ENCODE measurements at regions not wholly inside any gene's neighbourhood (a gene's known extent, or its start where the extent isn't known, plus 50 kb on each side); places are given as distances from the start of the nearest gene placed in this dataset.
"Not testable (repeated sequence)": the region's sequence is repeated elsewhere in the genome, so short reads cannot be mapped to it uniquely, and the experiment has no call there.

GRCh38 chr21:15283138-15283537, 218.3 kb upstream of the NRIP1 start:
- DNase-seq = no peak

DNA sequence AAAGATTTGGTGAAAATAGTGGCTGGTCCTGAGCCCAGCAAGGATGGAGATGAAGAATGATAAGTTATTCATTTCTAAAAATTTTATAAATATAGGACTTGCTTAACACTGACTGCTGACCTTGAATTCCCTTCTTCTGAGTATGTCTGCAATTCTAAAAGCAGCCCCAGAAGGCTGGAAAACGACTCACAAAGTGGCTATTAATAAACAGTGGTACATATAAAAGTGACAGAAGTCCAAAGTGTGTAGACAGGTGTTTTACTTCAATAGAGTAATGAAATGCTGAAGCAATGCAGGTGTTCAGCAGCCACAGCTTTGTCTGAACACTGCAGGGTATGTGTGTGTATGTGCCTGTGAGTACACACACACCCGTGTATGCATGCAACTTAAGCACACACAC, 219.0 kb upstream of the NRIP1 start:
- DNase-seq = no peak

GRCh38 chr21:15285556-15285955, 220.8 kb upstream of the NRIP1 start:
- no peak for DNase-seq

DNA sequence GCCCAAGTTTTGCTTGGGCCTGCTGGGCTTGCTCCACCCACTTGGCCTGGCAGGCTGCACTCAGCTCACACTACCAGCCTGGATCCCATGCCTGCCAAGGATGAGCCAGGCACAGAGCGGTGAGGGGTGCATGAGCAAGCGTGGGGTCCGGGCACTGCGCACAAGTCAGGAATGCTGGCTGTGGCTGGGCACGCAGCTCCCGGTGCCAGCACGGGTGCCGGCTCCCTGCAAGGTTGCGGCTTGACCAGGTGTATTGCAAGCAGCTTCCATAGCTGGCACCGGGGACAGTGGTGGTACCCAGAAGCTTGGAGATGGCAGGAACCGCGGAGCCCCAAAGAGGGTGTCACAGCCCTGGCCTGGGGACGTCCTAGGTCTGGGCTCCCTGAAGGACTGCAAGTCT, 224.4 kb upstream of the NRIP1 start:
- no peak for DNase-seq

- no peak for DNase-seq
Observed at GRCh38 chr21:15289896-15290841, 225.4 kb upstream of the NRIP1 start.

DNA sequence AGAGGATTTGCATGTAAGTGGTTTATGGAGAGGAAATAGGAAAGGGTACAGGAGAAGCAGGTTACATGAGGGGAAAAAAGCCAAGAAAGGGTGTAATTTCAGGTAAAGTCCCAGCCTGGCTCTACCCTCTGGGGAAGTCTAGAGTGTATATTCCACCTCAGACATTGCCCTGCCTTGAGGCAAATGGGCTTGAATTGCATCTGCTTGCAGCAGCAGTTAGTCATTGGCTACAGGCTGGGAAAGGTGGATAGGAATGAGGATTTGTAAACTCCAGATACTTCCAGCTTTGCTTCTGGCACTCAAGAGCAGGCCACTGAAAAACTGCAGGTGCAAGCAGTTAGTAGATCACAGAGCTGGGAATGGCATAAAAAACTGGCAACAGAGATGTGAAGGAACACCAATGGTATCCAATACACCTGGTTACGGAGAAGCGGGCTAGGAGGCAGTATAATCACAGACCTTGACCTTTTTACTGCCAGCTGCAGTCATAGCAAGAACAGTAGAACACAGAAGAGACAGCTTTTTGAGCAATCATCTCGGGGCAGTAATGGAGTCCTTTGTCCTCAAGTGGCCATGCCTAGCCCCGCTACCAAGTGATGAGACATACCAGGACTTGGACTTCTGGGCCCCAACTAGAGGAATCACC, 226.9 kb upstream of the NRIP1 start:
- no peak for DNase-seq

DNA sequence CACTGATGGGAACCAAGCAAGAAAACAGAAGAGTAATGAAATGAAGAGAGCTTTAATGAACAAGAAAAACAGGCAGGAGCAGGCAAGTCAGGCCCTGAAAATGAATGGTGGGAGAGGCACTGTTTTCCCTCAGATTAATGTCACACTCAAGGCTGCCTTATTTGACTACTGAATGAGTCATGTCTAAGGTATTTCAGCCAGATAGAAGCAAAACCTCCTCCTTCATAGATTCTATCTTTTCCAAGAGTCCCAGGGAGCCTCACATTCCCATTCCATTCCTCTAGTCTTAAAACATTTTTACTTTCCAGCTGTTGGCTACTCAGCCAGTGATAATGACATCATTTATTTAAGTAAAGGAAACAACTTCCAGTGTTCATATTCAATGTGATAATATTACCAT, 228.4 kb upstream of the NRIP1 start:
- no peak for DNase-seq

- no peak for DNase-seq
Observed at GRCh38 chr21:15295875-15296274, 231.1 kb upstream of the NRIP1 start.

DNA sequence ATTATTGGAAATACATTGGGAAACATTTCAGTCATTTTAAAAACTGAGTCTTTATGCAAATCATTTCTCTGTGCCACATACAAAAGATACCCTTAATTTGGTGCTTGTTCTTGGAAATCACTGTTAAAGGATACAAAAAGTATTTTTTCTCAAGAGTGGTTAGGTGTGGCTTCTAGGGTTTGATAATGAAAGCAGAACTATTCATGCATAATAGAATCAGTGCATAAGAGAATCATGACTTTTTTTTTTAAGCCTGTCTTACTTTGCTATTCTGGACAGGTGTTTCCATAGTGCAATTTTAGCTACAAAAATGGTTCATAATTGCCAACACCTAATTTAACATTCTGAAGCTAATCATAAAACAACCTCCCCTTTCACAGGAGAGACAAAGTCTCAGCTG, 233.0 kb upstream of the NRIP1 start:
- DNase-seq = no peak

DNA sequence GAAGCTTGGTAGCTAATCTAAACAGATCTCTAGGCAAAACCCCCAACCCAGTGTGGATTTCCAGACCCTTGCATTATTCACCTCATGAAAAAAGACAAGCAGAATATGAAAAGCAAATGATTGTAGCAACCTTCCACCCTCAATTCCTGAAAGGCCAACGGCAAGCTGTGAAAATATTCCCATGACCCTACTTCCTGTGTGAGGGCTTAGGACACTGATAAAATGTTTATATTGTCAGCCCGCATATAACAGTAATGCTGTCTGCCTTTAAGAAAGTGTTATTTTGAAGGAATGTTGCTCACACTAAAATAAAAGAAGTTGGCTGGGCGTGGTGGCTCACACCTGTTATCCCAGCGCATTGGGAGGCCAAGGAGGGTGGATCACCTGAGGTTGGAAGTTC, 233.5 kb upstream of the NRIP1 start:
- no peak for DNase-seq

- DNase-seq = not testable (repeated sequence)
Observed at GRCh38 chr21:15298755-15299154, 234.0 kb upstream of the NRIP1 start.

- no peak for DNase-seq
Observed at GRCh38 chr21:15300131-15300530, 235.3 kb upstream of the NRIP1 start.

DNA sequence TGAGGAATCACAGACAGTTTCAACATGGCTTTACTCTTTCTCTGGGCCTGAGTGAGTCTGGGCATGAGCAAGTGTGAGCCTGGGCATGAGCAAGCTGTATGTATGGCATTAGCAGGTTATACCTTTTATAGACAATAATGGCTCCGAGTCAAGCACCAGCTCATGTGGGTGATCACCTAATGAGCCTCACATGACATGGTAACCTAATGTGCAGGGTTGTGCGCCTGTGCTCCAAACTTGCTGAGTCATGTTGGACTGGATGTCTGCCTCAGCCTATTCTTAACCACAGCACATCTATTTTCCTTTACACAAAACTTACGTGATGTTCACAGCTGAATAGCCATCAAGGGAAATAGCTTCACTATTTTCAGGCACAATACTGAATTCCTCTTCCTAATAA, 236.2 kb upstream of the NRIP1 start:
- DNase-seq = no peak

DNA sequence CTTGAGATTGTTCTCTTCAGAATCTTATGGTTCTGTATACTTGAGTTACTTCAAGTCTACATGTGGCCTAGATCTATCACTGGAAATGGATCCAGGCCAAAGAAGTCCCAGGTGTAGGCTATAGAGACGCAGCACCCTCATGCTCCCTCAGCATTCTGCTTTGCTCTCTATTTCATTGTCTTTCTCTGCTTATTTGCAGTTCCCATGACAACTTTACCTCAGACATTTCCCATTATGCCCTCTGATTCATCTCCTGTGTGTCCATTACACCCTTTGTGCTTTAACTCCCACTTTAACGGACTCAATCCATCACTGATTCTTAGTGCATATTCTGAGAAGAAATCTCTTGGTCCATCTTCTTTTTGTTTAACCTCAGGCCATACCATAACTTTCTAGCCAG, 236.9 kb upstream of the NRIP1 start:
- DNase-seq = no peak

DNA sequence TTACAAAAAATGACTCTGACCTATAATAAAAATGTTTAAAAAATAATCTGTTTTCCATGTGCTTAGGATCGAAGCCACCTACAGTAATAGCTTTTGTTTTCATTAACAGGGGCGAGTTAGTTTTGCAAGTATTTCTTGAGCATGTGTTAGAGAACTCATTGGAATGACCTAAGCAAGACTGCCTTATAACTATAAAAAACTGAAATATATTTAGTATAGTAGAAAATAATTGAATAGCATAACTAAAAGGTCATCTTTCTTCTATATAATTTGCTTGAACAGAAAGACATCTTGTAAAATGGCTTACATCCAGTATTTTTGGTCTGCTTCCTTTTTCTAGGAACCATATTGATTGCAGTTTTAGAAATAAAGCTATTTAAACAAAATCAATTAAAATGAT, 241.5 kb upstream of the NRIP1 start:
- DNase-seq = no peak

DNA sequence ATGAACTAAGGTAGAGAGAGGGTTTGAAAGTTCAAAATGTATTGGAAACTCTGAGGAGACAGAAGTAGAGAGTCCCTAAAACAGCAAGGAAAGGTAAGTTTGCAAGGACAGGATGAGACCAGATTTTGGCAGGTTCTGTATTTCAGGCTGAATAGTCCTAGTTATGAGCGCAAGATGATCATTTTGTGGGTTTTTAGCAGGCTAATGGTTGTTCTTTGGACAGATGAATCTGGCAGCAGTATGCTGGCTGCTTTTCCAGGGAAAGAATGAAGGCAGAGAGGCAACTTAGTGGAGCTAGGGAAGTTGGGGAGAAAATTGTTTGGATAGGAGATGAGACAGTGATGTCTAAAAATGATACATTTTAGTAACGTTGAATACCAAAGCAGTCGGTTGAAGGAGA, 243.5 kb upstream of the NRIP1 start:
- DNase-seq = no peak

DNA sequence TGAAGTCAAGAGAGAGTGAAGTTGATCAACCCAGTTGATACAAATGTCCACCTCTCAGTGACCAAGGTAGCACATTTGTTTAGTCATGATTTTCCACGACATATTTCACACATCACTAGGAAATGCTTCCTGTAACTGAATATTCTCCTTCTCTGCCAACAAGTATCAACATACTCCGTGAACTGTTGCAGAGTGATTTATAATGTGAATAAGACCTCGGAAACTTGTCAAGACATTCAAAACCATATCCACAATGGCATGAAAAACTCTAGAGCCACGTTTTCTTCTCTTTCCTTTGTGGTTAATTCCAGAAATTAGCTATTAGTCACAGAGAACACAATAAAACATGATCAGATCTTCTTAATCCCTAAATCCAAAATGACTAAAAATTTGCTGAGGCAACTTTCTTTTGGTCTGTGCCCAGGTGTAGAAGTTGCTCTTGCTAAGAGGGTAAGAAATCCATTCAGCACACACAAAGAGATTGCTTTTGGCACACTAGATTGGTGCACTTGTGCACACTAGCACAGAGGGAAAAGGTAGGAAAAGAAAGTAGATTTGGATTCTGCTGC, 244.3 kb upstream of the NRIP1 start:
- no peak for DNase-seq

- no peak for DNase-seq
Observed at GRCh38 chr21:15309721-15310120, 244.9 kb upstream of the NRIP1 start.

GRCh38 chr21:15311510-15311909, 246.7 kb upstream of the NRIP1 start:
- DNase-seq = no peak

GRCh38 chr21:15317034-15317433, 252.2 kb upstream of the NRIP1 start:
- DNase-seq = not testable (repeated sequence)

GRCh38 chr21:15319727-15320126, 254.9 kb upstream of the NRIP1 start:
- DNase-seq = no peak

- no peak for DNase-seq
Observed at GRCh38 chr21:15324542-15324941, 259.7 kb upstream of the NRIP1 start.

DNA sequence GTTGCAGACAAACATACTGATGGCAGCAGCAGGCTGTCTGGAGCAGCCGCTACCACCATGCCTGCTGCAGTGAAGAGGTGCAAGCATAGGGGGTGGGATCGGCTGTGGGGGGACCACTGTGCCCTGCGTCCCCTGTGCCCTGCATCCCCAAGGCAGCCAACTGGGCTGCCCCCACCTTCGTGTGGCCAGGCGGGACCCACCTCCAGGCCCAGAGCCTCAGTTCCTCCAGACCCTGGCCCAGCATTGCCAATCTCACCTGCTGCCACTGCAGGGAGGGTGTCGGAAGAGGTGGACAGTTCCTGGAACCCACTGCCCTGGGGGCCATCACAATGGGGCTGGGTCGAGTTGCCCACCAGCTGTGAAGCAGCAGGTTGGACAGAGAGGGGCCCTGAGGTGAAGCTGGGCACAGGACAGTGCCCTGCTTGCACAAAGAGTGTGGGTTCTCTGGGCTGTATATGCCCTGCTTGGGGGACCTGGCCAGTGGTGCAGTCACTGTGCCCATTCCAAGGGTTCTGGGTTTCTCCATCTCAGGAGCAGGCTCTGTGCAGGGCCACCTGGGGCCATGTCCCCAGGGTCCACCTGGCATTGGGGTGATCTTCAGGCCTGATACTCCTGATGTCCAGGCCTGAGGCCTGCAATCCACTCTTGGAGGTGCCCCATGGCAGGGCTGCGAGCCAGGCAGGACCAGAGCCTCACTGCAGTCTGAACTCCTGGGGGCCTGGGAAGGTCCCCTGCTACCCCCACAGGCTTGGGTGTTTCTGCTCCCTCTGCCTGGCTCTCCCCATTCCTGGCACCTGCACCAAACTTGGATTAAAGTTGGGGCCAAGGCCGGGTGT, 261.4 kb upstream of the NRIP1 start:
- no peak for DNase-seq
